ENCODE measurements at regions not wholly inside any gene's neighbourhood (a gene's known extent, or its start where the extent isn't known, plus 50 kb on each side); places are given as distances from the start of the nearest gene placed in this dataset.
A peak's percentile ranks its signal among the peaks of the same experiment; 100 is the strongest.
"Not testable (repeated sequence)": the region's sequence is repeated elsewhere in the genome, so short reads cannot be mapped to it uniquely, and the experiment has no call there.

GRCh38 chr1:242880022-242880421 is 355.5 kb upstream of the PLD5 start:
- not testable (repeated sequence) for H3K4me2 ChIP-seq (ENCODE audit: insufficient read depth, low read length, poor library complexity, severe bottlenecking); H3K14ac ChIP-seq (ENCODE audit: low read length); H3K4me3 ChIP-seq (ENCODE audit: low read length in 2 of 2); H3K27ac ChIP-seq (replicated peaks; ENCODE audit: low read length); H2BK5ac ChIP-seq (ENCODE audit: low read length); H3K79me1 ChIP-seq (ENCODE audit: low read depth, low read length); H2AK5ac ChIP-seq (ENCODE audit: low read depth, low read length); H4K8ac ChIP-seq (ENCODE audit: low read depth, low read length); H3K4me1 ChIP-seq (ENCODE audit: control insufficient read depth in 2 of 2, insufficient read depth in 1 of 2, low read depth in 1 of 2, low read length in 2 of 2); H2AFZ ChIP-seq (ENCODE audit: low read length); H3K4ac ChIP-seq (ENCODE audit: low read length); H3K18ac ChIP-seq (ENCODE audit: low read length); H2BK12ac ChIP-seq (ENCODE audit: low read length); H2BK15ac ChIP-seq (ENCODE audit: low read length); DNase-seq (ENCODE audit: low spot score); H3K23ac ChIP-seq (ENCODE audit: low read depth, low read length, poor library complexity); H3K9me3 ChIP-seq (replicated peaks in 1 of 2; ENCODE audit: control insufficient read depth in 2 of 2, insufficient read depth in 1 of 2, low read depth in 1 of 2, low read length in 2 of 2); H3K36me3 ChIP-seq (replicated peaks in 1 of 2; ENCODE audit: control insufficient read depth in 2 of 2, insufficient read depth in 2 of 2, low read length in 2 of 2); H2BK120ac ChIP-seq (ENCODE audit: low read depth, low read length); H3K9ac ChIP-seq (ENCODE audit: low read depth, low read length, poor library complexity); H4K91ac ChIP-seq (ENCODE audit: low read depth, low read length, poor library complexity); H3K27me3 ChIP-seq (ENCODE audit: control insufficient read depth in 3 of 3, insufficient read depth in 3 of 3, low read depth in 1 of 3, low read length in 3 of 3)
- WGBS, 2 donors (ENCODE audit: extremely low coverage in 2 of 2, insufficient read length in 2 of 2, insufficient replicate concordance in 1 of 2), result no CpG with 5 or more reads among the region's 5 CpGs

GRCh38 chr1:242877743-242878142 is 353.2 kb upstream of the PLD5 start:
- no peak overlapping the region for H3K9ac ChIP-seq (ENCODE audit: low read depth, low read length, poor library complexity)
- H4K91ac ChIP-seq (ENCODE audit: low read depth, low read length, poor library complexity), result no peak overlapping the region
- H2AK5ac ChIP-seq (ENCODE audit: low read depth, low read length), result no peak overlapping the region
- no peak overlapping the region for H2BK12ac ChIP-seq (ENCODE audit: low read length)
- no peaks in the 10 kb centered on the region for H3K9me3 ChIP-seq (replicated peaks in 1 of 2; ENCODE audit: control insufficient read depth in 2 of 2, insufficient read depth in 1 of 2, low read depth in 1 of 2, low read length in 2 of 2)
- H3K36me3 ChIP-seq (replicated peaks in 1 of 2; ENCODE audit: control insufficient read depth in 2 of 2, insufficient read depth in 2 of 2, low read length in 2 of 2), result no peaks in the 10 kb centered on the region
- H3K23ac ChIP-seq (ENCODE audit: low read depth, low read length, poor library complexity), result no peak overlapping the region
- H2BK15ac ChIP-seq (ENCODE audit: low read length), result no peak overlapping the region
- peaks cover 0 to 2% of the 10 kb centered on the region in 2 donors for H3K4me1 ChIP-seq (ENCODE audit: control insufficient read depth in 2 of 2, insufficient read depth in 1 of 2, low read depth in 1 of 2, low read length in 2 of 2)
- H2BK120ac ChIP-seq (ENCODE audit: low read depth, low read length), result no peak overlapping the region
- H3K14ac ChIP-seq (ENCODE audit: low read length), result no peak overlapping the region
- H3K27me3 ChIP-seq (ENCODE audit: control insufficient read depth in 3 of 3, insufficient read depth in 3 of 3, low read depth in 1 of 3, low read length in 3 of 3), result no peaks in the 10 kb centered on the region
- no peak overlapping the region for H2AFZ ChIP-seq (ENCODE audit: low read length)
- H3K4ac ChIP-seq (ENCODE audit: low read length), result no peak overlapping the region
- H3K4me3 ChIP-seq (ENCODE audit: low read length in 2 of 2), result no peak overlapping the region
- H3K27ac ChIP-seq (replicated peaks; ENCODE audit: low read length), result no peak overlapping the region
- no peak overlapping the region for H3K4me2 ChIP-seq (ENCODE audit: insufficient read depth, low read length, poor library complexity, severe bottlenecking)
- H2BK5ac ChIP-seq (ENCODE audit: low read length), result no peak overlapping the region
- no peaks in the 10 kb centered on the region for H3K79me1 ChIP-seq (ENCODE audit: low read depth, low read length)
- no peak for DNase-seq (ENCODE audit: low spot score)
- no peak overlapping the region for H3K18ac ChIP-seq (ENCODE audit: low read length)
- H4K8ac ChIP-seq (ENCODE audit: low read depth, low read length), result no peak overlapping the region

DNA sequence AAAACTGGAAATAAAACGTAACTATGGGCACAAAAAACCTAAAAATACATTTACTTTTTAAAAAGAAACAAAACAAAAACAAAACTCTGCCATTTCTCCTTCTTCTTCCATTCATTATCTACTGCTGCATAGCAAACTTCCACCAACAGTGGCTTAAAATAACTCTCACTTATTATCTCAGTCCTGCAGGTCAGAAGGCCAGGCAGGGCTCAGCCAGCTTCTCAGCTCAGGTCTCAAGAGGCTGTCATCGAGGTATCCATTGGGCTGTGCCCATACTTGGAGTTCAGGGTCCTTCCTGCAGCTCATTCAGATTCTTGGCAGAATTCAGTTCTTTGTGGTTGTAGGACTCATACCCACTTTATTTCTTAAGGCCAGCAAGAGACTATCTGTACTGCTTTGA is 352.7 kb upstream of the PLD5 start:
- Histone ChIP-seq H2BK5ac (ENCODE audit: low read length) (no peak overlapping the region), H2BK15ac (ENCODE audit: low read length) (no peak overlapping the region), H3K18ac (ENCODE audit: low read length) (no peak overlapping the region), H3K14ac (ENCODE audit: low read length) (no peak overlapping the region), H4K91ac (ENCODE audit: low read depth, low read length, poor library complexity) (no peak overlapping the region), H3K4me2 (ENCODE audit: insufficient read depth, low read length, poor library complexity, severe bottlenecking) (no peak overlapping the region), H2AFZ (ENCODE audit: low read length) (no peak overlapping the region), H2BK120ac (ENCODE audit: low read depth, low read length) (no peak overlapping the region), H3K27ac (replicated peaks; ENCODE audit: low read length) (no peak overlapping the region), H3K36me3 (replicated peaks in 1 of 2; ENCODE audit: control insufficient read depth in 2 of 2, insufficient read depth in 2 of 2, low read length in 2 of 2) (no peaks in the 10 kb centered on the region), H3K23ac (ENCODE audit: low read depth, low read length, poor library complexity) (no peak overlapping the region), H2AK5ac (ENCODE audit: low read depth, low read length) (no peak overlapping the region), H3K4me3 (ENCODE audit: low read length in 2 of 2) (no peak overlapping the region), H3K27me3 (ENCODE audit: control insufficient read depth in 3 of 3, insufficient read depth in 3 of 3, low read depth in 1 of 3, low read length in 3 of 3) (no peaks in the 10 kb centered on the region), H3K4me1 (ENCODE audit: control insufficient read depth in 2 of 2, insufficient read depth in 1 of 2, low read depth in 1 of 2, low read length in 2 of 2) (peaks cover 0 to 2% of the 10 kb centered on the region in 2 donors), H3K9ac (ENCODE audit: low read depth, low read length, poor library complexity) (peak overlapping the region; percentile 32), H2BK12ac (ENCODE audit: low read length) (no peak overlapping the region), H3K79me1 (ENCODE audit: low read depth, low read length) (no peaks in the 10 kb centered on the region), H4K8ac (ENCODE audit: low read depth, low read length) (no peak overlapping the region), H3K4ac (ENCODE audit: low read length) (no peak overlapping the region), H3K9me3 (replicated peaks in 1 of 2; ENCODE audit: control insufficient read depth in 2 of 2, insufficient read depth in 1 of 2, low read depth in 1 of 2, low read length in 2 of 2) (no peaks in the 10 kb centered on the region)
- WGBS, 2 donors (ENCODE audit: extremely low coverage in 2 of 2, insufficient read length in 2 of 2, insufficient replicate concordance in 1 of 2), result no CpG with 5 or more reads among the region's 2 CpGs
- no peak for DNase-seq (ENCODE audit: low spot score)

DNA sequence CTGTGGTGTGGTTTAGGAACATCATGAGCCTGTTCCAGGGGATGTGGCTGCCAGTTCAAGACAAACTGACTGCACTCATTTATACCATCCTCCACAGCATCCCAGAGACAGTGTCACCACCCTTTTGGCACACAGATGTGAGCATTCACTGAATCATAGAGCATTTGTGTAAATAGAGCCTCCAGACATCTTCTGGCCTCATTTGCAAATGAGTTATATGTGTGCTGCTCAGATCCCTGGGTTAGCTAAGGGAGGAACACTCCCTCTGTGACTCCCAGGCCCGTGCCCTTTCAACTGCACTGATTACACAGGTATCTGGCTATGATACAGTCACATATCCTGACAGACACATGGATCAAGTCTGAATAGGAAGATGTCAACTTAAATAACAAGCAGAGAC is 351.5 kb upstream of the PLD5 start:
- Histone ChIP-seq H3K4me3 (ENCODE audit: low read length in 2 of 2) (no peak overlapping the region), H3K27me3 (ENCODE audit: control insufficient read depth in 3 of 3, insufficient read depth in 3 of 3, low read depth in 1 of 3, low read length in 3 of 3) (no peaks in the 10 kb centered on the region), H3K18ac (ENCODE audit: low read length) (no peak overlapping the region), H3K4me1 (ENCODE audit: control insufficient read depth in 2 of 2, insufficient read depth in 1 of 2, low read depth in 1 of 2, low read length in 2 of 2) (peaks cover 0 to 2% of the 10 kb centered on the region in 2 donors), H2AK5ac (ENCODE audit: low read depth, low read length) (no peak overlapping the region), H3K9me3 (replicated peaks in 1 of 2; ENCODE audit: control insufficient read depth in 2 of 2, insufficient read depth in 1 of 2, low read depth in 1 of 2, low read length in 2 of 2) (no peaks in the 10 kb centered on the region), H3K9ac (ENCODE audit: low read depth, low read length, poor library complexity) (no peak overlapping the region), H3K14ac (ENCODE audit: low read length) (no peak overlapping the region), H3K4ac (ENCODE audit: low read length) (no peak overlapping the region), H3K79me1 (ENCODE audit: low read depth, low read length) (no peaks in the 10 kb centered on the region), H2BK12ac (ENCODE audit: low read length) (no peak overlapping the region), H2BK5ac (ENCODE audit: low read length) (no peak overlapping the region), H3K23ac (ENCODE audit: low read depth, low read length, poor library complexity) (no peak overlapping the region), H3K4me2 (ENCODE audit: insufficient read depth, low read length, poor library complexity, severe bottlenecking) (no peak overlapping the region), H4K8ac (ENCODE audit: low read depth, low read length) (no peak overlapping the region), H3K27ac (replicated peaks; ENCODE audit: low read length) (no peak overlapping the region), H2AFZ (ENCODE audit: low read length) (no peak overlapping the region), H2BK15ac (ENCODE audit: low read length) (no peak overlapping the region), H2BK120ac (ENCODE audit: low read depth, low read length) (no peak overlapping the region), H3K36me3 (replicated peaks in 1 of 2; ENCODE audit: control insufficient read depth in 2 of 2, insufficient read depth in 2 of 2, low read length in 2 of 2) (no peaks in the 10 kb centered on the region), H4K91ac (ENCODE audit: low read depth, low read length, poor library complexity) (no peak overlapping the region)
- no peak for DNase-seq (ENCODE audit: low spot score)
- no CpG with 5 or more reads among the region's 1 CpG for WGBS, 2 donors (ENCODE audit: extremely low coverage in 2 of 2, insufficient read length in 2 of 2, insufficient replicate concordance in 1 of 2)
